CD4-positive, alpha-beta T cell treated with Interleukin-4 for 1 hour (primary cell): ENCODE measurements at regions not wholly inside any gene's neighbourhood (a gene's known extent, or its start where the extent isn't known, plus 50 kb on each side); places are given as distances from the start of the nearest gene placed in this dataset.

ENCODE experiments used
- DNase-seq, 2 donors: peaks; one replicate each; pipeline ENCODE4 v3.0.0-alpha.2; 2020 to 2022

DNA sequence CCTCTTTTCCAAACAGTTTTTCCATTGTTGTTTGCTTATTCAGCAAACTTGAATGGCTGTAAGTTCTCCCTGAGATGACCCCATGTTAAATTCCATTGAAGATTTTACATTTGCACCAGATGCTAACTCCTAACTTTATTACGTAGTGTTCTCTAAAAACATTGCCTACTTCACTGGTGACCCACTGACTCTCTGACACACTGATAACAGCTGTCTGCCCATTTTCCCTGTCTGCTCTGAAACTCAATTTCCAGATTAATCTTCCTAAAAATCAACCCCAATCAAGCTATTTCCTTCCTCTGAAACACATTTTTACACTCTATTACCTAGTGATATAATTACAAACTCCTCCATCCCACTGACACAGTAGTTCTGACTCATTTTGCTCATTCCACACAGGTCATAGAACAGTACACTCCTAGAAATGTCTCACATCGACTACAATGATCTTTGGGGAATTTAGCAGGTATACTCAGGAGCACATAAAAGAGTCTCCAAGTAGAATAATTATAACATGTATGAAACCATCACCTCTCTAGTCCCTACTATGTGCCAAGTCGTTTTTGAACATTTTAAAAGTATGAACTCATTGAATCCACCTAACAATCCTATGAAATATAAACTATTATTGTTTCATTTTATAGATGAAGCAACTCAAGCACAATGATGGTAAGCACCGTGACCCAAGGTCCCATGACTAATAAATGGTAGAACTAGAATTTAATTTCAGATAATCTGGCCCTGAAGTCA lies 210.9 kb downstream of the SLIT2 start:
- DNase-seq = no peak

DNA sequence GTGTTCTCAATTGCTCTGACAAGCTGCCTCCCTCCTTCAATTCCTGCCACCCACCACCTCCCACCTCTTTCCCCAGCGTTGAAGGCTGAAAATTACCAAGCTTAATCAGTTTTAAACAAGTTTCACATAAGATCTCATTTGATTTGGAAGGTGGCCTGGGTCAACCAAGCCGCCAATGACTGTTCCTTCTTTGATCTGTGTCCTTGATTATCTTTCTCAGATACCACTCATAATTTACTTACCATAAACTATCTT lies 211.4 kb downstream of the SLIT2 start:
- no peak for DNase-seq

DNA sequence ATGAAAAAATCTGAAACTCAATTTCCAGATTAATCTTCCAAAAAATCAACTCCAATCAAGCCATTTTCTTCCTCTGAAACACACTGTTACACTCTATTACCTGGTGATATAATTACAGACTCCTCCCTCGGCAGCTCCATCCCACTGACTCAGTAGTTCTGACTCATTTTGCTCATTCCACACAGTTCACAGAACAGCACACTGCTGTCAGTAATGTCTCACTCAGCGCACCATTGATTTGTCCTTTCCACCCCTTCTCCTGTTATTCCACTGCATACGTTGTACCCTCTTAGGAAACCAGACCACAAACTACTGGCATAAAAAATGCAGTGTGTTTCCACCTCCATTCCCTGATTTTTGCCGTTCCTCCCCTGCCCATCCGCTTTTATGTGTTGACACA lies 212.7 kb downstream of the SLIT2 start:
- no peak for DNase-seq

DNA sequence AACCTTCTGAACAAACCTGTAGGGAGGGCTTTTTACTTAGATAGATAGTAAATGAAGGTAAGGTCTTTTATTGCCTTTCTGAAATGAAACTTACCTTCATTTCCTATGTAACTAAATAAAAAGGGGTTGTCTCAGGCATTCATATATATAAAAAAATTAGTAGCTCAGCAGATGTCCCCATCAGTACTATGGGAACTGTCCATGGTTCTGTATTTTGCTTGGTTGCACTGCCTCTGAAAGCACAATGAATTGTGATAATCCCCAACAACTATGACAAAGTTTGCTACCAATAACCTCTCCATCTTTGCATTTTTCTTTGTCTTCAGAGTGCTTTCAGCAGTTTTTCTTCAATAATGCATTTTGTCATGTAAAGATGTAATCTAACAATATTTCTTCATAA lies 222.4 kb downstream of the SLIT2 start:
- no peak for DNase-seq

DNA sequence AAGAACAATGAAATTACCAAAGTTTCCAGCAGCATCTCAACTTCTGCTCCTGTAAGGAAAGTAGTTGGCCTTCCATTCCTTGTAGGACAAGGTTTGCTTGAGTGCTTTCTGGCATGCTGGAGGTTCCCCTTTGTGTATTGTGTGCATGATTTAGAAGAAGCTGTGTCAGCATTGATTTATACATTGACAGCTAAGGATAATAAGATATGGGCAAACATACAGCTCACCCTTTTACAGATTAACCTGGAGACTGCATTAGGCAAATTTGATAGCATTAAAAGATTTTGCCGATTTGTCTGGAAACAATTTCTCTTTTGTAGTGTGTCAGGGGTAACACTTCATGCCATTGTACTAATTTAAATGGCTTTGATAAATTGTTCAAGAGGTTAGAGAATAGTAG lies 221.8 kb upstream of the PACRGL start:
- DNase-seq = no peak

DNA sequence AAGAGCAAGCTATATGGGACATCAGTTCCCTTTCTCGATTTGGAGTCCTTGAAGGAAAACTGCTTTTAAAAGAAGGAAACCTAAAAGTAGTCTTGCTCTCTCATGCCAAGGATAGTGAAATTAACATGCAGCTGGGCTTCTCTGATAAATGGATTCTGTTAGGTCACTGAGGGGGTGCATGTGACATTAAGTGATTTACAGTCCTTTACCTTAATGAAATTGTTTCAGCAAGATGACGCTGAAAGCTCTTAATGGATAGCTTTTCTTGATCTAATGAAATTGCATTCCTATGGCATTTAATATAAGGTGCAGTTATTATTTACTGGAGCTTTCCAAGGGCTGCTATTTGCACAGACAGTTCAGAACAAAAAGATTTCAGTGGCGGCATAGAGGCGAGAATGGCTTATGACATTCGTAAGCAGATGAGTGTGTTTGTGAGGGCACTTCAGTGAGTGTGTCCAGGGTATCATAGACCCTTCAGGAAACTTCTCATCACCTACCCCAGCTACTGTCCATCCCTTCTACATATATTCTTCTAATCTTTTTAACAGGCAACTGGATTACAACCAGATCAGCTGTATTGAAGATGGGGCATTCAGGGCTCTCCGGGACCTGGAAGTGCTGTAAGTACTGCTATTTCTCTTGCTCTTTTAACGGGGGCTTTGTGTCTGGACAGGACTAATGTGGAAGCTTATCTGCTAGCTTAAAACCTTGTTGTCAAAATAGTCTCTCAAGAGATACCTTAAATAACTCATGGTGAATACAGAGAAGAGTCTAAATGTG lies 219.9 kb upstream of the PACRGL start:
- no peak for DNase-seq

DNA sequence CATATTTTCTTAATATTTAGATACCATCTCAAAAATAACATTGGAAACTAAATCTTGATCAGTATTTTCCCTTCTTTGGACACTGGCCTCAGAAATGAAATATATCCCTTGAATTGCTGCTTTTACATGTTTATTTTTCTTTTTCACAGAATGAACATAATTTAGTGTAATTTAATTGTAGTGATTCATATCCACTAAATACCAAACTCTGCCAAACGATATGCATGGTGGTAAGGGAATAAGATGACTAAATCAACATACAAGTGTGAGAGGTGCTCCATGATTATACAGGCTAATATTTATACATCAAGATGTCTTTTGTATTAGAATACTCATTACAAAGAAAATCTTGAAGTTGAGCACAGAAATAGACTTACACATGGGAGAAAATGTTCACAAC lies 216.8 kb upstream of the PACRGL start:
- no peak for DNase-seq

DNA sequence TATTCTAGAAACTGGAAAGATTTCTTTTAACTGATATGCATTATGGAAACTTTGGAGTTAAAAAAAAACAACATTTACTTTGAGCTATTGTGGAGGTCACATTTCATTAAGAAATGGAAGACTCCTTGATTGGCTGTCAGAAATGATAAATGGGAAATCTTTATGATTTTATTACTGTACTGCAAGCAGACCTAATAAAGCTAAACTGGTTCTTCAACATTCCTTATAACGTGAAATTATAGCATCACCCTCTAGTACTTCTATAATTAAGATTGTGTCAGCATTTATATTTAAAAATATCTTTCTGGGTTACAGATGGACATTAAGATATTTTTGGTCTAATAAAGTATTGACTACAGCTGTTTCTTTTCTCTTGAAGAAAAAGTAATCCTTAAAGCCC lies 213.8 kb upstream of the PACRGL start:
- no peak for DNase-seq

DNA sequence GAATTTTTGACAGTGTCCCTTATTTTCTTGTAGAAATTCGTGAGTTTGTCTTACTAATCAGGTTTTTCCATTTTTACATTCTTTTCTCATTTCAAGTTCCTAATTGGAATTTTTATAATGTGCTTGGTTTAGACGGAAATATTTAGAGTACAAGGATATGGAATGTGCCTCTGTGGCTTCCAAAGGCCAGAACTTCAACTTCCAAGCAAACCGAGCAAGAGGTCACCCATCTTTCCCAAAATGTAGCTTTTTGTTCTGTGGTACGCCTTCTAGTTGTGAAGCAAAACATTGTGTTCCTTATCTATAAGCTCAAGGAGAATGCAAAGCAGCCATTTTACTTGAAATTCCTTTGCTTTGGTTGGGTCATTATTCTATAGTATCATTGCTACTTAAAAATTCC lies 212.8 kb upstream of the PACRGL start:
- no peak for DNase-seq

DNA sequence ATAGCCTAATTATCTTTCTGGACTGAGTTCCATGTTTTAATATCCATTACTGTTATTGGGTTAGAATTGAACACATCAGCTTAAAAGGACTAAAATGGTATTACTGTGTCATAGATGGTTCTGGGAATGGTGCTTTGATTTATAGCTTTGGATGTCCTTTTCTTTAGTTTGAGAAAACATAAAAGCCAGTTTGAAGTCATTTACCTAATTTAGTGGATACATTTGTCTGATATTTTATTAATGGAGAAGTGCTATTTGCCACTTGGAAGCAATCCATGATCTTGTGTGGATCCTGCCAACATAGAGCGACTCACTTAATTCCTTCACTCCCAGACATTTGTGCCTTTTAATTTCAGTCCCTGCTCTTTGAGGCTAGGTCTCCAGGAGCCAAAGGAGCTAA lies 212.4 kb upstream of the PACRGL start:
- DNase-seq = no peak

DNA sequence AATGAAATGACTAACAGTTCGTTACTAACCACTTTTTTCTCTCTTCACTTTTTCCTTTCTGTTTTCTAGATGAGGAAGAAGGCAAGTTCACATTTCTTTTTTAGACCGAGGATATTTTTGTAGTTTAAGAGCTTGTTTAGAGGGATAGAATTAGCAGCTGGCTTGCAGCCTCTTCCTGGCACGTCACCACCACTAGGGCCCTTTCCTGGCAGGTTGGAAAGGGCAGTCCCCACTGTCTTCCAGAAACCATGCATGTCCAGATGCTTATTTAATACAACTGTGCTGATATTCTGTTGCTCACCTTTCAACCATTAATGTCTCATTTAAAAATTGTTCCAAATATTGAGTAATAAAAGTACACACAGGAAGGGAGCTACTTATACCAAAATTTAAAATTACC lies 209.5 kb upstream of the PACRGL start:
- DNase-seq = no peak

DNA sequence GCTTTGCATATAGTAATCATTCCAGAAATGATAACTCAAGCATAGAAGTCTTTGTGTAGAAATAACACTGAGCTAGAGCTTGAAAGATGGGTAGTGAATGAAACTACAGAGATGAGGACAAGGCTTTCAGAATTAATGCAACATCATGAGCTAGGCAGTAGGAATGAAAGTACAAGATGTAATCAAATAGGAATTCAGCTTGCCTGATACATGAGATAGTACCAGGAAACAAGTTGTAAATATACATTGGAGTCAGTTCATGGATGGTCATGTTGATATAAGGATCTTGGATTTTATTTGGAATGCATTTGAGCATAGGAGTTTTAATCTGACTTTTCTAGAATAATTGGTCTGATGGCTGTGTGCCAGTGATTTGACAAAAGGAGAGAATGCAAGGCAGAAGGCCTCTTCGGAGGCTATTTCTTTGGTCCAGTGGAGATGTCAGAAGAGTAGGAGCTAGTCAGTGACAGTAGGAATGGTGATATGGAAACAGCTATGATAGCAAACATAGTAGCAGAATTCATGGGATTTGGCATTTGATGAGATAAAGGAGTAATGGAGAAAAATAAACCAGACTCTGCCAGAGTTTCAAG lies 206.4 kb upstream of the PACRGL start:
- no peak for DNase-seq

DNA sequence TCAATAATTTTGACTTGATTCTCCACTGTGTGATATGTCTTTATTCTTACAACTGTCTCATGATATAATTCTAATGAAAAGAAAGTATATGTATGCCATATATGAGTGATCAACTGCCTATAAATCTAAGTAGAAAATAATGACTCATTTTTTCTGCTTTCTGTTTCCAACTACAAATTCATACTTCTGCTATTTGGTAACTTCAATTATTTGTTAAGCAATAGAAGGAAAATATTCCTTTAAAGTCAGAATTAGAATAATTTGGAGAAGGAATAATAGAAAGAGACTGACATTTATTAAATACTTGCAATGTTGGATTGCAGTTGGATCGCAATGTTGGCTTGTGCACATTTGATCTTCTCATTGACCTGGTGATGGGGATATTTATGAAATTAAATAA lies 204.2 kb upstream of the PACRGL start:
- no peak for DNase-seq

DNA sequence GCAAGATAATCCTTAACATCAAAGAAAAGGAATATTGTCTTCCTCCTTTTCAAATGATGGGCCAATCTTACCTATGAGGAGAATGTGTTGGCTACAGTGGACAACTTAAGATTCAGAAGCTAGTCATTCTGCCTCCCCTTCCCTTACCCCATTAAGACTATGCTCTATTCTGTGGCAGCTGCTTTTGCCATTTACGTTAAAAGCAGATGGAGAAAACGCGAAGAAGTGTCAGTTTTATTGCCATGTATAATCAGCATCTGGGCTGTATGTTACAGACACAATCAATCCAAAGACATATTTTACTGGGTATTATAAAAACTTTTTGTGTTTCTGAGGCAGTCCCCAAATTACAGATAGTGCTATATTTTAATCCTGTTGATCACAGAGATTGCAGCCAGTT lies 196.1 kb upstream of the PACRGL start:
- no peak for DNase-seq

DNA sequence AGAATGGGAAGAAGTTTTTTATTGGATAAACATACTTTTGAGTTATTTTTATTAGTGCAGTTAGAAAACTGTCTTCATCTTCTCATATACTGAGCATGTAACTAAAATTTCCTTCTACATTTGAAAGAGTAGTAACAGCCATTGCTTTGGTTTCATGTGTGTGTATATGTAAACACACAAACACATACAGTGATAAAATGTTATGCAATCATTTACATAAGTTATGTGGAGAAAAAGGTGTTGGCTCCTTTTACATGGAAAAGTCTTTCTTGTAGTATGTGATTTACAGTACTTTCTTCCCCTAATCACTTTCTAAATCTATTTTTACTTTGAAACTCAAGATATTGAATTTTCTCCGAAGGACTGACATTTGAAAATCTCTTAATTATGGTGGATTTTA lies 194.3 kb upstream of the PACRGL start:
- no peak for DNase-seq

DNA sequence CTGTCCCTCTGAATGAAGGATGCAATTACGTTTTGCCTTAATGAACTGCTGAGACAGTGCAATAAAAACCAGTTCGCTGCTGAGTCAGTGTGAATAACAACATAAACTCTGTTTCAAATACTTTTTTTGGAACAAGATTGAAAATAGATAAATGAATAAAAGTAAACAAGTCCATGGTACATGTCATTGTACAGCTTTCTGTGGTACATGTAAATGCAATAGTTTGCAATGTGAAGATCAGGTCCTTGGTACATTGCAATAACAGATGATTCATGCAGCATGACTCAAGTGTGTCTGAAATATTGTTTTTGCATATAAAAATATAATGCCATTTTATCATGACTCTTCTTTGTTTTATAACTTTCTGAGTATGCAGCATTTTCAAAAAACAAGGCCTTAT lies 193.4 kb upstream of the PACRGL start:
- no peak for DNase-seq

DNA sequence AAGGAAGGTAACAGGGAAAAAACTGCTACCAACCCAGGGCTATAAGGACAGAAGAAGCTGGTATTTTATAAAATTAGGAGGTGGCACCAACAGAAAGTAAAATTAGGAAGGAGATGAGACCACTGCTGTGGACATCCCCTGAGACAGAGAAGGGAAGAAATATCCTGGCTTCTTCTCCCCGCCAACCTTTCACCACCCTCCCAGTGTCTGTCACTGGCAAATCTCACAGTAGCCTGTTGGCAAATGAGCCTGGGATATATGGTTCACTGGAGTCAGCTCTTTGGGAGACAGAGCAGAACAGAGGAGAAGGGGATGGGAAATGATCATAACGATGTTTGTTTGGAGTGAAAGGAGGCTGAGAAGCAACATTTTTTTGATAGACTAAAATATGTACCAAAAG lies 190.9 kb upstream of the PACRGL start:
- DNase-seq = no peak

DNA sequence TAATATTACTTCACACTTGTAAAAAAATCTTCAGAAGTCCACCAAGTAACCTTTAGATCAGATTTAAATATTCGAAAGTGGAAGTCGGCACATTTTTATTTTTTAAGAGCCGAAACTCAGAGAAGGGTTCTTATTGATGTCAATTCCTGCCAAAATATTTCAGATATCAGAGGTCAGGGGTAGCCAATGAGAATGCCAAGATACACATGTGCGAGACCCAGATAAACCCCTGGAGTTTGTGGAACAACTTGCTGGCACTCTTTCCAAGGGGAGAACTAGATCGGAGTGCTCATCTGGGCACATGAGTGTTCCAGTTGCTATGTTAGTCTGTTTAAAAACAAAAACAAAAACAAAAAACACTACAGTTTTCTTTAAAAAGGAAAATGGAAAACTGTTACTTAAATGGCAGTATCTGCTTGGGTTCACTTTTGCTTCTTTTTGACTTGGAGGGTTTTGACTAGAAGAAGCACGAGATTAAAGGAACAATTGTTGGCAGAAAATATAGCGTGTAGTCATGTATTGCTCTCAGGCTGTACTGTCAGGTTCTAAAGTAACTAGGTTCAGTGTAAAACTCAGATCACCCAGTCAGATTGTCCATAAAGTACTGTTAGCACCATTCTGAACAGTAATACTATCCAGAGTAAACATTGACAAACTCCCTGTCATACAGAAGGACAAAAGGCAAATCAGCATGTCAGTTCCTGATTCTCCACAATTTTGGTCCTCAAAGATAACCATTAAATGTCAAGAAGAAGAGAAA lies 188.0 kb upstream of the PACRGL start:
- DNase-seq = no peak

DNA sequence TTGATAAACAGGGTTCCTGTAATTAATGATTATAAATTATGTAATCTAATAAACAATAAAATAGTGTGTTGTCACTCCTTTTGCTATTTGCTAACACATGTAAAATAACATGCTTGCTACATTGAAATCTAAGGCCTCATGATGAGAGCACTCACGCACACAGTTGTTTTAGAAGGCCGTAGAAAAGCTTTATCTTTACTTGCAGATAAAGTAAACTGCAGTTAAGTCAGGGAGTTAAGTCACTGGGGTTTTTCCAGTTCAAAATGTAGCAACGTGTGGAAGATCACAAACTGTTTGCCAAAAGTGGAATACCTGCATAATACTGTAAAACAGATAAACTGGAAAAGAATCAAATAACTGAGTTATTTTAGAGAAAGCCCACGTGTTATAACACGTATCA lies 187.3 kb upstream of the PACRGL start:
- DNase-seq = no peak

DNA sequence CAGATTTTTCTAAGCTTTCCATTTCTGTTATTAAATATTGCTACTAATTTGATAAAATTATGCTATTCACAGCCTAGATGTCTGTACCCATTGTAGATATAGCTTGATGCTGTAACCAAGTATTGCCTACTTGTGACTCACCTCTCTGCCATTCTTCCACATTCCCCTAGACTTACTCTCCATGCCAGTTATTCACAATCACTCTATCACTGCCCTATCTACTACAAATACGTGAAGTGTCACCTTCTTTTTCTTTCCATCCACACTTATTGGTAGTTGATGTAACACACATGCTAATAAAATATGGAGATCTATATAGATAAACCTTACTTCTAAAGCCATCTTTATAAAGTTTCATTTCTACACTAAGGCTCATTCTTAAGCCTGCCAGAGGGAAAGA lies 179.4 kb upstream of the PACRGL start:
- DNase-seq = no peak

DNA sequence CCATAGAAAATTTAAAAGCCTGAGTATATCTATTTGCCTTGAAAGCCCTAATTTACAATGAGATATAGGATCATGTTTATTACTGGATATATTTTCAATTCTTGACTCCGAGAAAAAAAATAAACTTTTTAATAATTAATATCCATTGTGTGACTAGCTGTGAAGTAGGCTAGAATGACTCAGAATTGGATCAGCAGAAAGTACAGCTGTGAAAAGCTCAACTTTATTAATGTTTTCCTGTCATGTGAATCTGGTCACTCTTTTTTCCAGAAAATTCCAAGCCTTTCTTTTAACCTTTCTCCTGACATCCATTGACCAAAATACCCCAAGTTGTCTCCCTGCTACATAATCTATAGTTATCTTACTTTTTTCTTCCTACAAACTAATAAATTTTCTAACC lies 171.8 kb upstream of the PACRGL start:
- no peak for DNase-seq

DNA sequence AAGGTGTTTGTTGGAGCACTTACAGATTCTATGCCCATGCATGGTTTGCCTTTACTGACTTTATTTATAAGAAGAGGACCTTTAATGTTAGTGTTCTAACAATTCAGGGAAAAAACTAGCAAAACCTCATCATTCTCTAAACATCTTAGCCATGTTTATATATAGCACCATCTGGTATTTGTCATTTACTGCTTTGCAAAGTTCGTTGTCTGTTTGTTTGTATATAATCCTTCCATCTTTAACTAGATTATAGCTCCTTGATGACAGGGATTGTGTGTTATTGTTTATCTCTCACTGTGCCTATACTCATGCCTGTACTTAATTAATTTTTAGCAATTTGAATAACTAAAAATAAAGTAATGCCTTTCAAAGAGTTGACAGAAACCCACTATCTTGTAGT lies 170.6 kb upstream of the PACRGL start:
- no peak for DNase-seq

DNA sequence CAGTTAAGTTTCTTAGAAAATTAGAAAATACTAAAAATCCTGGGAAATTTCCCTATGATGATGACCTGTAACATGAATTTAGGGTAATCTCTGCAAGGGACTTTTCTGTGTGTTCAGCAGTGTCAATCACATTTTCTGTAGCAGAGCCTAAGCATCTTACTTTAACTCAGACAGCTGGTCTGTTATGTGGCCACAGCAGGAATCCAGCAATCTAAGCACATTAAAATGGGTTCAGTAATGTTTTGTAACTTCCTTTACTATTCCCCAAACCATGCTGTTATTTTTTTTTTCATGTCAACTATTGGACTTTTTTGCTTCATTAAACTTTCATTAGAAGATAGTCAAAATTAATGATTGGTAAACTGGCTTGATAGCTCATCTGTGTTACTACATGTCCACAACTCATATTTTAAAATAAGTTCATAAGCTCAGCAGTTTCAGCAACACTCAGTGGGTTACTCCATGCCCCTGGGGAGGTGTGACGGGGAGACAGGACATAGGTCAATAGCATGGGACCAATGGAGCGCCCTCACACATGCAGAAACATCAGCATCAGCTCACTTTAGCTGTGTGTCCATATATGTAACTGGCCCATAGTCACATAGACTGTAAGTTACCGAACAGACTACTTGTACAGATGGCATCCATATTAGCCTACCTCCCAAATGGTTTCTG lies 168.0 kb upstream of the PACRGL start:
- DNase-seq = no peak
